Breast epithelium (tissue), 3 donors: ENCODE measurements at regions not wholly inside any gene's neighbourhood (a gene's known extent, or its start where the extent isn't known, plus 50 kb on each side); places are given as distances from the start of the nearest gene placed in this dataset.

Experiments used
- CTCF ChIP-seq, 3 donors: fragments of 450-650 bp; IDR thresholded peaks; one replicate each; pipeline ENCODE4 v1.5.1; 2016 to 2017; ENCODE audit warnings: antibody characterized with exemption in 3 of 3, mild to moderate bottlenecking in 3 of 3, moderate library complexity in 3 of 3
- POLR2A ChIP-seq: fragments of 450-650 bp; IDR thresholded peaks from one replicate; pipeline ENCODE4 v1.6.1; 2016; ENCODE audit warnings: antibody characterized with exemption, mild to moderate bottlenecking, moderate library complexity
- POLR2AphosphoS5 ChIP-seq, 3 donors: sonication (generic); formaldehyde crosslinking; IDR thresholded peaks; one replicate each; pipeline ENCODE4 v1.6.1; 2017; ENCODE audit warnings: antibody characterized with exemption in 3 of 3

DNA sequence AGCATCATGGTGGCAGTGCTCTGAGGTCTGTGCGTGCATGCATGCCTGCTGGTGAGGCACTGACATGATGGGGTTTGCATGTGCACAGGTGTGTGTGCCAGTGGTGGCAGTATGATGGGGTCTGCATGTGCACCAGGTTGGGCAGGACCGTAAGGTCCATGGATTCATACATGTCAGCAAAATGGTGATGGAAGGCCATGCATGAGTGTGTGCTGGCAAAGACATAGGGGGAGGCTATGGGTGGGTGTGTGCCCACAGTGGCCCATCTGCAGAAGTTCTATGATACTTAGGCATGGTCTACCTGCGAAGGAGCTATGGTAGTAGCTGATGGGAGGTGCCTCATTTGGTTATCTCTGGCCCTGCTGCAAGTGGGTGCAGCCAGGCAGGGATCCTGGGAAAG is 348.0 kb upstream of the TARS1 start:
- TF ChIP-seq CTCF (IDR thresholded peaks at IDR 0.05) (no peak), POLR2AphosphoS5 (IDR thresholded peaks at IDR 0.05) (no peak), POLR2A (no peak)
